Spleen (tissue), 11 donors: ENCODE measurements at regions not wholly inside any gene's neighbourhood (a gene's known extent, or its start where the extent isn't known, plus 50 kb on each side); places are given as distances from the start of the nearest gene placed in this dataset.
"Not testable (repeated sequence)": the region's sequence is repeated elsewhere in the genome, so short reads cannot be mapped to it uniquely, and the experiment has no call there.

Experiments used
- DNase-seq: peaks from one replicate; pipeline ENCODE4 v3.0.0-alpha.2; 2020
- H3K27ac ChIP-seq, 8 donors: fragments of 200-600 bp; sonication (generic) in 7 of 8; 1 replicate in 4 of 8; 2 replicates in 4 of 8; pipeline versions ENCODE4 v1.5.0 to v1.8.0; 2016 to 2021; ENCODE audit warnings: inconsistent platforms in 4 of 8, mild to moderate bottlenecking in 4 of 8, moderate library complexity in 1 of 8
- H3K27me3 ChIP-seq, 7 donors: fragments of 200-600 bp; sonication (generic) in 6 of 7; replicated peaks in 1 of 7; 1 replicate in 4 of 7; 2 replicates in 3 of 7; pipeline versions ENCODE4 v1.5.0 to v1.8.0; 2016 to 2021; ENCODE audit warnings: inconsistent platforms in 3 of 7, mild to moderate bottlenecking in 1 of 7
- H3K36me3 ChIP-seq, 6 donors: fragments of 200-600 bp; sonication (generic) in 5 of 6; 1 replicate in 4 of 6; 2 replicates in 2 of 6; pipeline versions ENCODE4 v1.5.0 to v1.8.0; 2016 to 2021; ENCODE audit warnings: inconsistent platforms in 2 of 6
- H3K4me1 ChIP-seq, 6 donors: fragments of 200-600 bp; sonication (generic) in 5 of 6; 1 replicate in 3 of 6; 2 replicates in 3 of 6; pipeline versions ENCODE4 v1.5.0 to v1.8.0; 2016 to 2021; ENCODE audit warnings: inconsistent platforms in 3 of 6
- H3K4me3 ChIP-seq, 8 donors: fragments of 200-600 bp; sonication (generic) in 7 of 8; 1 replicate in 4 of 8; 2 replicates in 4 of 8; pipeline versions ENCODE4 v1.5.0 to v1.8.0; 2016 to 2021; ENCODE audit warnings: inconsistent platforms in 4 of 8, mild to moderate bottlenecking in 4 of 8, moderate library complexity in 2 of 8
- H3K9me3 ChIP-seq, 8 donors: fragments of 200-600 bp; sonication (generic) in 7 of 8; 1 replicate in 4 of 8; 2 replicates in 4 of 8; pipeline versions ENCODE4 v1.5.0 to v1.8.0; 2016 to 2021; ENCODE audit warnings: inconsistent platforms in 4 of 8
- CTCF ChIP-seq, 11 experiments: fragments of 200-600 bp in 7 of 11; fragments of 450-650 bp in 4 of 11; sonication (generic) in 4 of 11; IDR thresholded peaks in 8 of 11; conservative IDR thresholded peaks in 3 of 11; 1 replicate in 7 of 11; 2 replicates in 4 of 11; pipeline versions ENCODE4 v1.4.0 to v1.8.0; 2016 to 2021; ENCODE audit warnings: antibody characterized with exemption in 11 of 11, inconsistent platforms in 4 of 11, mild to moderate bottlenecking in 1 of 11
- POLR2A ChIP-seq, 3 donors: fragments of 450-650 bp; IDR thresholded peaks; one replicate each; pipeline ENCODE4 v1.5.1; 2017; ENCODE audit warnings: antibody characterized with exemption in 3 of 3, mild to moderate bottlenecking in 1 of 3
- POLR2AphosphoS5 ChIP-seq, 3 donors: sonication (generic); formaldehyde crosslinking; IDR thresholded peaks; one replicate each; pipeline ENCODE4 v1.5.1; 2017; ENCODE audit warnings: antibody characterized with exemption in 3 of 3
- WGBS, 5 donors: extraction: QIAGEN DNeasy Blood & Tissue Kit in 3 of 5; methylation state at CpG; one replicate each; pipeline versions ENCODE4 v1.1.5 to v1.1.7; 2013 to 2018; 5-methylcytosine and 5-hydroxymethylcytosine counted together
- intact Hi-C: fragments of 100-400 bp; cut with DNase I; formaldehyde crosslinking; loops from one replicate; pipeline ENCODE4 v1.15.0; 2023; ENCODE audit warnings: low total_unique reads
- donor health status: healthy with polysubstance abuse.
- donor health status: DM: no; HTN: no; CAD: no; lungs with moderate emphysema.
- donor health status: DM: no; HTN: no; CAD: no.
- donor health status: Bipolar disorder and iron deficiency.
- donor health status: healthy.
- donor health status: DM: no; HTN: no; CAD: no.
- donor health status: DM: yes; HTN: yes; CAD: no.

- no peaks in the 10 kb centered on the region for H3K36me3 ChIP-seq
- intact Hi-C loops = no loop called here
- H3K4me1 ChIP-seq = no peaks in the 10 kb centered on the region
- no peak overlapping the region for H3K4me3 ChIP-seq
- no peak overlapping the region for H3K27ac ChIP-seq
- TF ChIP-seq CTCF (IDR thresholded peaks at IDR 0.05 in 8 of 11, conservative IDR thresholded peaks at IDR 0.05 in 3 of 11) (no peak), POLR2A (IDR thresholded peaks at IDR 0.05) (no peak), POLR2AphosphoS5 (IDR thresholded peaks at IDR 0.05) (no peak)
- no peaks in the 10 kb centered on the region for H3K27me3 ChIP-seq
- H3K9me3 ChIP-seq = no peaks in the 10 kb centered on the region
- DNase-seq = no peak
- 51 to 59% (median 54%) methylated on average over 3 of the region's 3 CpGs for WGBS, 5 donors
Measured at GRCh38 chr2:53508667-53509066, 258.9 kb upstream of the CHAC2 start.

GRCh38 chr2:53507070-53507469 is 260.5 kb upstream of the CHAC2 start:
- H3K27ac ChIP-seq, H3K4me3 ChIP-seq, DNase-seq, H3K27me3 ChIP-seq, H3K4me1 ChIP-seq, H3K9me3 ChIP-seq, intact Hi-C loops, H3K36me3 ChIP-seq: not testable (repeated sequence)
- 83 to 95% (median 90%) methylated on average over 3 of the region's 3 CpGs for WGBS, 5 donors

GRCh38 chr2:53505826-53506225 is 261.8 kb upstream of the CHAC2 start:
- Histone ChIP-seq H3K27ac (no peak overlapping the region), H3K4me3 (no peak overlapping the region), H3K9me3 (no peaks in the 10 kb centered on the region), H3K36me3 (no peaks in the 10 kb centered on the region), H3K27me3 (no peaks in the 10 kb centered on the region), H3K4me1 (no peaks in the 10 kb centered on the region)
- DNase-seq = no peak
- TF ChIP-seq POLR2A (IDR thresholded peaks at IDR 0.05) (no peak), CTCF (IDR thresholded peaks at IDR 0.05 in 8 of 11, conservative IDR thresholded peaks at IDR 0.05 in 3 of 11) (no peak), POLR2AphosphoS5 (IDR thresholded peaks at IDR 0.05) (no peak)
- WGBS, 5 donors = 84 to 90% (median 87%) methylated on average over 3 of the region's 3 CpGs
- intact Hi-C loops = no loop called here

GRCh38 chr2:53504507-53504906 is 263.1 kb upstream of the CHAC2 start:
- no peak for DNase-seq
- 46 to 69% (median 57%) methylated on average over 3 of the region's 3 CpGs for WGBS, 5 donors
- intact Hi-C loops = no loop called here
- no peaks in the 10 kb centered on the region for H3K36me3 ChIP-seq
- H3K27me3 ChIP-seq = no peaks in the 10 kb centered on the region
- TF ChIP-seq CTCF (IDR thresholded peaks at IDR 0.05 in 8 of 11, conservative IDR thresholded peaks at IDR 0.05 in 3 of 11) (no peak), POLR2A (IDR thresholded peaks at IDR 0.05) (no peak), POLR2AphosphoS5 (IDR thresholded peaks at IDR 0.05) (no peak)
- no peak overlapping the region for H3K27ac ChIP-seq
- H3K9me3 ChIP-seq = no peaks in the 10 kb centered on the region
- H3K4me3 ChIP-seq = no peak overlapping the region
- H3K4me1 ChIP-seq = no peaks in the 10 kb centered on the region

- Histone ChIP-seq H3K27ac (no peak overlapping the region), H3K4me3 (no peak overlapping the region), H3K36me3 (no peaks in the 10 kb centered on the region), H3K9me3 (no peaks in the 10 kb centered on the region), H3K27me3 (no peaks in the 10 kb centered on the region), H3K4me1 (no peaks in the 10 kb centered on the region)
- WGBS, 5 donors = 79 to 86% (median 81%) methylated on average over 4 of the region's 4 CpGs
- intact Hi-C loops = no loop called here
- TF ChIP-seq POLR2AphosphoS5 (IDR thresholded peaks at IDR 0.05) = no peak
- no peak for TF ChIP-seq POLR2A (IDR thresholded peaks at IDR 0.05)
- no peak for TF ChIP-seq CTCF (IDR thresholded peaks at IDR 0.05 in 8 of 11, conservative IDR thresholded peaks at IDR 0.05 in 3 of 11)
- DNase-seq = no peak
Measured at GRCh38 chr2:53500181-53500580, 267.4 kb upstream of the CHAC2 start.
